ENCODE measurements at regions not wholly inside any gene's neighbourhood (a gene's known extent, or its start where the extent isn't known, plus 50 kb on each side); places are given as distances from the start of the nearest gene placed in this dataset.
"Not testable (repeated sequence)": the region's sequence is repeated elsewhere in the genome, so short reads cannot be mapped to it uniquely, and the experiment has no call there.

DNA sequence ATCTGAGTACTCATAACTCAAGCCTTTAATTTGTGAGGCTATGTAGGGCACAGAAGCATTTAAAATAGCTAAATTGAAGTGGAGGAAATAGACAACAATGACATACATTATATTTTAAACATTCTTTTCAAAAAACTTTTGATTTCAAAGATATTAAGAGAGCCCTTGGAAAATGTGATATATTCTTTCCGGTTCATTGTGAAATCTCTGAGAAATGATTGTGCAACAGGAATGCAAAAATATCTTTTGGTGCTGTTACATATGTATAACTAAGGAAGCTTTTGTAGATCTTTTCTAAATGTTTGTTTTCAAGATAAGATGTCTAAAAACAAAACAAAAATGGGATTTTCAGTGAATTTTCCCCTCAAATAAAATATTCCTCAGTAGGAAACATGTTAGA, 185.2 kb downstream of the LEPR start:
- Histone ChIP-seq H3K79me2 (ENCODE audit: insufficient read depth) (no peaks in the 10 kb centered on the region), H3K27me3 (replicated peaks; ENCODE audit: insufficient read depth) (no peaks in the 10 kb centered on the region), H3K27ac (no peak overlapping the region), H4K20me1 (ENCODE audit: insufficient read depth) (no peaks in the 10 kb centered on the region), H3F3A (ENCODE audit: insufficient read depth) (no peaks in the 10 kb centered on the region), H3K9me2 (ENCODE audit: insufficient read depth) (no peaks in the 10 kb centered on the region), H3K4me1 (ENCODE audit: insufficient read depth) (peaks cover 4% of the 10 kb centered on the region; the same call in 1 of the 2 replicates), H3K9me3 (ENCODE audit: low read depth) (no peaks in the 10 kb centered on the region), H3K9ac (no peak overlapping the region), H3K4me3 (no peak overlapping the region), H3K36me3 (ENCODE audit: low read depth) (no peaks in the 10 kb centered on the region), H2AFZ (no peak overlapping the region), H3K4me2 (ENCODE audit: unreplicated experiment) (no peak overlapping the region)
- DNase-seq = peak; percentile 33
- in situ Hi-C loops (cut with MboI) = no loop called here
- WGBS, 2 experiments (ENCODE audit: low coverage in 1 of 2, low lambda C conversion rate in 2 of 2, missing lambda C conversion rate in 2 of 2) = 65 to 69% methylated on average over 1 of the region's 1 CpG
- TF ChIP-seq EZH2 (IDR thresholded peaks at IDR 0.05; ENCODE audit: insufficient read depth, poor library complexity, severe bottlenecking) (no peak), EZH2phosphoT487 (IDR thresholded peaks at IDR 0.05; ENCODE audit: insufficient read depth, low read depth) (no peak)

DNA sequence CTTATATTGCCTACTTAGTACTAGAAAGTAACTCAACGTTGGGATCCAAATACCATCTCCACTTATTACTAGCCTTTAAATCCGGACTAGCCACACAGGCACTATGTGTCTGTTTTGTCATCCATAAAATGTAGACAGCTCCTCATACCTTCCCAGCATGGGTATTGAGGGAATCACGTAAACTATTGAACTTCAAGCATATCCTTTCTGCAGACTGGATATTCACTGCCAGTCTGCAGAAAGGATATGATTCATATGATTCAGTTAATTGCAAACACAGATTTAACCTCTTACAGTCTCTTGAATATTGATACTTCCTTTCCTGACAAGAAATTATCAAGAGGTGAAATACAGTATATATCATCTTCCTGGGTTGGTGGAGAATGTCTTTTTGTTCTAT, 186.0 kb downstream of the LEPR start:
- DNase-seq = no peak
- Histone ChIP-seq H3K27me3 (replicated peaks; ENCODE audit: insufficient read depth) (no peaks in the 10 kb centered on the region), H3K36me3 (ENCODE audit: low read depth) (no peaks in the 10 kb centered on the region), H3F3A (ENCODE audit: insufficient read depth) (no peaks in the 10 kb centered on the region), H3K79me2 (ENCODE audit: insufficient read depth) (no peaks in the 10 kb centered on the region), H4K20me1 (ENCODE audit: insufficient read depth) (no peaks in the 10 kb centered on the region), H3K9me3 (ENCODE audit: low read depth) (no peaks in the 10 kb centered on the region), H3K9me2 (ENCODE audit: insufficient read depth) (no peaks in the 10 kb centered on the region), H3K4me3 (no peak overlapping the region), H3K4me1 (ENCODE audit: insufficient read depth) (peaks cover 4% of the 10 kb centered on the region; the same call in 1 of the 2 replicates), H3K9ac (no peak overlapping the region), H3K27ac (no peak overlapping the region), H2AFZ (no peak overlapping the region), H3K4me2 (ENCODE audit: unreplicated experiment) (no peak overlapping the region)
- TF ChIP-seq EZH2phosphoT487 (IDR thresholded peaks at IDR 0.05; ENCODE audit: insufficient read depth, low read depth) = no peak
- no peak for TF ChIP-seq EZH2 (IDR thresholded peaks at IDR 0.05; ENCODE audit: insufficient read depth, poor library complexity, severe bottlenecking)
- in situ Hi-C loops (cut with MboI) = no loop called here
- WGBS, 2 experiments (ENCODE audit: low coverage in 1 of 2, low lambda C conversion rate in 2 of 2, missing lambda C conversion rate in 2 of 2) = 79 to 80% methylated on average over 3 of the region's 3 CpGs

DNA sequence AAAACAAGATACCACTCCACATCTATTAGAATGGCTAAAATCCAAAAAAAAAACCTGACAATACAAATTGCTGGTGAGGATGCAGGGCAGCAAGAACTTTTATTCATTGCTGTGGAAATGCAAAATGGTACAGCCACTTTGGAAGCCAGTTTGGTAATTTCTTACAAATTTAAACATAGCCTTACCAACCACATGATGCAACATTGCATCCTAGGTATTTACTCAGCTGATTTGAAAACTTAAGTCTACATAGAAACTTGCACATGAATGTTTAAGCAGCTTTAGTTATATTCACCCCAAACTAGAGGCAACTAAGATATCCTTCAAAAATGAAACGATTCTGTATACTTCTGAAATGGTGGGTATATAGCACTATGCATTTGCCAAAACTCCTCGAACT, 178.8 kb upstream of the PDE4B start:
- 82 to 83% methylated on average over 2 of the region's 2 CpGs for WGBS, 2 experiments (ENCODE audit: low coverage in 1 of 2, low lambda C conversion rate in 2 of 2, missing lambda C conversion rate in 2 of 2)
- no peak for DNase-seq
- in situ Hi-C loops (cut with MboI) = no loop called here
- no peak overlapping the region for H3K4me2 ChIP-seq (ENCODE audit: unreplicated experiment)
- H2AFZ ChIP-seq = no peak overlapping the region
- no peak overlapping the region for H3K9ac ChIP-seq
- TF ChIP-seq EZH2phosphoT487 (IDR thresholded peaks at IDR 0.05; ENCODE audit: insufficient read depth, low read depth) (no peak), EZH2 (IDR thresholded peaks at IDR 0.05; ENCODE audit: insufficient read depth, poor library complexity, severe bottlenecking) (no peak)
- no peaks in the 10 kb centered on the region for H4K20me1 ChIP-seq (ENCODE audit: insufficient read depth)
- H3F3A ChIP-seq (ENCODE audit: insufficient read depth) = no peaks in the 10 kb centered on the region
- no peaks in the 10 kb centered on the region for H3K27me3 ChIP-seq (replicated peaks; ENCODE audit: insufficient read depth)
- H3K79me2 ChIP-seq (ENCODE audit: insufficient read depth) = no peaks in the 10 kb centered on the region
- H3K9me2 ChIP-seq (ENCODE audit: insufficient read depth) = no peaks in the 10 kb centered on the region; the same call in 1 of the 2 replicates
- no peaks in the 10 kb centered on the region for H3K36me3 ChIP-seq (ENCODE audit: low read depth)
- H3K27ac ChIP-seq = no peak overlapping the region
- H3K4me3 ChIP-seq = no peak overlapping the region
- no peaks in the 10 kb centered on the region for H3K4me1 ChIP-seq (ENCODE audit: insufficient read depth)
- H3K9me3 ChIP-seq (ENCODE audit: low read depth) = no peaks in the 10 kb centered on the region

DNA sequence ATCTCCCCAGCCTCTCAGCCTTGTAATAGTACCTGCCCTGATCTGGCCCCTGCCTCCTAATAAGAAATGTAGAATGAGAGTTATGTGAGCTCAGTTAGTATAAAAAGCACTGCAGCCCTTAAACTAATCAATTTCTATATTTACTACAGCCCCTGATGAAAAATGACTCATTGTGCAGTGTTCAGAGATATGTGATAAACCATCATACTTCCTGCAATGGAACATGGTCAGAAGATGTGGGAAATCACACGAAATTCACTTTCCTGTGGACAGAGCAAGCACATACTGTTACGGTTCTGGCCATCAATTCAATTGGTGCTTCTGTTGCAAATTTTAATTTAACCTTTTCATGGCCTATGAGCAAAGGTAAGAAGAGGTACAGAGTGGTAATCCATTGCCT, 176.8 kb upstream of the PDE4B start:
- no peak overlapping the region for H3K9ac ChIP-seq
- in situ Hi-C loops (cut with MboI) = no loop called here
- H3K9me3 ChIP-seq (ENCODE audit: low read depth) = no peaks in the 10 kb centered on the region
- no peak overlapping the region for H3K27ac ChIP-seq
- H3K4me1 ChIP-seq (ENCODE audit: insufficient read depth) = no peaks in the 10 kb centered on the region
- H3K36me3 ChIP-seq (ENCODE audit: low read depth) = no peaks in the 10 kb centered on the region
- H3K4me3 ChIP-seq = no peak overlapping the region
- TF ChIP-seq EZH2 (IDR thresholded peaks at IDR 0.05; ENCODE audit: insufficient read depth, poor library complexity, severe bottlenecking) (no peak), EZH2phosphoT487 (IDR thresholded peaks at IDR 0.05; ENCODE audit: insufficient read depth, low read depth) (no peak)
- DNase-seq = no peak
- WGBS, 2 experiments (ENCODE audit: low coverage in 1 of 2, low lambda C conversion rate in 2 of 2, missing lambda C conversion rate in 2 of 2) = 73 to 80% methylated on average over 2 of the region's 2 CpGs
- no peaks in the 10 kb centered on the region for H4K20me1 ChIP-seq (ENCODE audit: insufficient read depth)
- H3K9me2 ChIP-seq (ENCODE audit: insufficient read depth) = no peaks in the 10 kb centered on the region; the same call in 1 of the 2 replicates
- H3K27me3 ChIP-seq (replicated peaks; ENCODE audit: insufficient read depth) = no peaks in the 10 kb centered on the region
- H2AFZ ChIP-seq = no peak overlapping the region
- no peak overlapping the region for H3K4me2 ChIP-seq (ENCODE audit: unreplicated experiment)
- H3K79me2 ChIP-seq (ENCODE audit: insufficient read depth) = no peaks in the 10 kb centered on the region
- no peaks in the 10 kb centered on the region for H3F3A ChIP-seq (ENCODE audit: insufficient read depth)

DNA sequence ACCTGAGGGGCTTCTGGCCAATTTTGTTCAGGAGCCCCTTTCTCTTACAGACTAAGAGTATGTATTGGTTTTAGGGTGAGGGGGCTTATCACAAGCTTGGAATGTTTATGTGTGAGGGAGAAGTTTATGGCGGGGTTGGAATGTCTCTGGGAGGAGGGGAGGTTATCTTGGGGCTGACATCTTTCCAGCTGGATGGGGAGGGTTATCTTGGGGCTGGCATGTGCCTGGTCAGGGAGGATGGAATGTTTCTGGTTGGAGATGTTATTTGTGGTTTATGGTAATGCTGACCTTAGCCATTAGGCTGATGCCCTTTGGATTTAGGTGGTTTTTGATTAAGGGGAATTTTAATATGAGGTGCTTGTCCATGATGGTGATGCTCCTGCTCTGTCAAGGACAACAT, 171.0 kb upstream of the PDE4B start:
- H3K4me3 ChIP-seq; H3K9me3 ChIP-seq (ENCODE audit: low read depth); H4K20me1 ChIP-seq (ENCODE audit: insufficient read depth); H3K27me3 ChIP-seq (replicated peaks; ENCODE audit: insufficient read depth); H3K9ac ChIP-seq; H3K79me2 ChIP-seq (ENCODE audit: insufficient read depth); H3F3A ChIP-seq (ENCODE audit: insufficient read depth); H2AFZ ChIP-seq; DNase-seq; H3K9me2 ChIP-seq (ENCODE audit: insufficient read depth); H3K4me1 ChIP-seq (ENCODE audit: insufficient read depth); H3K4me2 ChIP-seq (ENCODE audit: unreplicated experiment); in situ Hi-C loops (cut with MboI); H3K27ac ChIP-seq; H3K36me3 ChIP-seq (ENCODE audit: low read depth): not testable (repeated sequence)
- 100% methylated on average over 1 of the region's 1 CpG for WGBS, 2 experiments (ENCODE audit: low coverage in 1 of 2, low lambda C conversion rate in 2 of 2, missing lambda C conversion rate in 2 of 2)

Measured in GM23248 (cell line).